Trophoblast cell (in vitro differentiated cells and primary cell): ENCODE measurements at regions not wholly inside any gene's neighbourhood (a gene's known extent, or its start where the extent isn't known, plus 50 kb on each side); places are given as distances from the start of the nearest gene placed in this dataset.

Experiments
- DNase-seq, 2 donors: peaks; one replicate each; pipeline ENCODE4 v3.0.0-alpha.2; 2016
- H2AFZ ChIP-seq: 2 replicates; pipeline ENCODE4 v1.6.1; 2013; ENCODE audit warnings: low read length, moderate library complexity, mild to moderate bottlenecking; ENCODE audit not compliant: insufficient read depth, poor library complexity
- H2AK5ac ChIP-seq: 2 replicates; pipeline ENCODE4 v1.6.1; 2013; ENCODE audit warnings: mild to moderate bottlenecking, low read length
- H2BK120ac ChIP-seq: 2 replicates; pipeline ENCODE4 v1.6.1; 2013; ENCODE audit warnings: low read length, mild to moderate bottlenecking, moderate library complexity; ENCODE audit not compliant: insufficient read depth, poor library complexity
- H2BK12ac ChIP-seq: 2 replicates; pipeline ENCODE4 v1.6.1; 2013; ENCODE audit warnings: mild to moderate bottlenecking, low read length, moderate library complexity
- H2BK5ac ChIP-seq: 2 replicates; pipeline ENCODE4 v1.6.1; 2013; ENCODE audit warnings: low read length, low read depth, moderate library complexity, mild to moderate bottlenecking; ENCODE audit not compliant: poor library complexity
- H3K14ac ChIP-seq: 2 replicates; pipeline ENCODE4 v1.6.1; 2013; ENCODE audit warnings: mild to moderate bottlenecking, low read length
- H3K18ac ChIP-seq: 2 replicates; pipeline ENCODE4 v1.6.1; 2013; ENCODE audit warnings: mild to moderate bottlenecking, low read length
- H3K23ac ChIP-seq: 2 replicates; pipeline ENCODE4 v1.6.1; 2013; ENCODE audit warnings: low read length
- H3K27ac ChIP-seq: 2 replicates; pipeline ENCODE4 v1.5.1; 2013; ENCODE audit warnings: low read depth, mild to moderate bottlenecking, inconsistent platforms, low read length, moderate library complexity
- H3K27me3 ChIP-seq: 2 replicates; pipeline ENCODE4 v1.6.1; 2013; ENCODE audit warnings: inconsistent platforms, mild to moderate bottlenecking, low read length, moderate library complexity; ENCODE audit not compliant: insufficient read depth
- H3K36me3 ChIP-seq, 2 experiments: 1 replicate in 1 of 2; 2 replicates in 1 of 2; pipeline ENCODE4 v1.6.1; 2013; ENCODE audit warnings: low read length in 2 of 2, mild to moderate bottlenecking in 2 of 2, moderate library complexity in 1 of 2; ENCODE audit not compliant: insufficient read depth in 2 of 2, control insufficient read depth in 1 of 2
- H3K4ac ChIP-seq: 2 replicates; pipeline ENCODE4 v1.6.1; 2013; ENCODE audit warnings: low read depth, mild to moderate bottlenecking, low read length, moderate library complexity
- H3K4me1 ChIP-seq, 2 experiments: 1 replicate in 1 of 2; 2 replicates in 1 of 2; pipeline ENCODE4 v1.6.1; 2013; ENCODE audit warnings: low read length in 2 of 2, mild to moderate bottlenecking in 2 of 2, moderate library complexity in 1 of 2; ENCODE audit not compliant: insufficient read depth in 2 of 2, control insufficient read depth in 1 of 2
- H3K4me2 ChIP-seq: 2 replicates; pipeline ENCODE4 v1.6.1; 2013; ENCODE audit warnings: inconsistent platforms, mild to moderate bottlenecking, low read length, moderate library complexity
- H3K4me3 ChIP-seq: 2 replicates; pipeline ENCODE4 v1.5.1; 2013; ENCODE audit warnings: mild to moderate bottlenecking, low read depth, low read length, inconsistent platforms
- H3K79me1 ChIP-seq: one replicate; pipeline ENCODE4 v1.6.1; 2013; ENCODE audit warnings: low read length
- H3K79me2 ChIP-seq: 2 replicates; pipeline ENCODE4 v1.6.1; 2013; ENCODE audit warnings: low read length, mild to moderate bottlenecking; ENCODE audit not compliant: control insufficient read depth, insufficient read depth, poor library complexity
- H3K9ac ChIP-seq: 2 replicates; pipeline ENCODE4 v1.6.1; 2013; ENCODE audit warnings: mild to moderate bottlenecking, low read length
- H3K9me3 ChIP-seq: 2 replicates; pipeline ENCODE4 v1.6.1; 2013; ENCODE audit warnings: low read depth, mild to moderate bottlenecking, control low read depth, inconsistent platforms, low read length; ENCODE audit not compliant: insufficient read depth
- H4K12ac ChIP-seq: 2 replicates; pipeline ENCODE4 v1.6.1; 2013; ENCODE audit warnings: low read depth, mild to moderate bottlenecking, low read length, moderate library complexity
- H4K8ac ChIP-seq: 2 replicates; pipeline ENCODE4 v1.6.1; 2013; ENCODE audit warnings: low read depth, mild to moderate bottlenecking, low read length, moderate library complexity
- H4K91ac ChIP-seq: one replicate; pipeline ENCODE4 v1.6.1; 2013; ENCODE audit warnings: low read depth, mild to moderate bottlenecking, low read length, moderate library complexity
- WGBS: extraction: QIAGEN DNeasy Blood & Tissue Kit; methylation state at CpG from one replicate; pipeline ENCODE4 v1.1.7; 2013; ENCODE audit warnings: missing lambda C conversion rate; ENCODE audit not compliant: insufficient read length, insufficient coverage; ENCODE audit errors: extremely low coverage; 5-methylcytosine and 5-hydroxymethylcytosine counted together

GRCh38 chr11:70810133-70810532 lies 411.8 kb downstream of the CTTN start:
- Histone ChIP-seq H3K9ac (no peak overlapping the region), H3K9me3 (peaks cover 2% of the 10 kb centered on the region), H3K79me1 (no peaks in the 10 kb centered on the region), H3K27ac (no peak overlapping the region), H4K12ac (no peak overlapping the region), H3K18ac (no peak overlapping the region), H4K91ac (no peak overlapping the region), H3K23ac (no peak overlapping the region), H3K4me3 (no peak overlapping the region), H2BK5ac (no peak overlapping the region), H3K4ac (no peak overlapping the region), H3K14ac (no peak overlapping the region), H2AFZ (no peak overlapping the region), H4K8ac (no peak overlapping the region), H3K36me3 (peaks cover 6% of the 10 kb centered on the region in 2 experiments), H3K4me1 (no peaks in the 10 kb centered on the region), H2BK12ac (no peak overlapping the region), H3K79me2 (no peaks in the 10 kb centered on the region), H3K27me3 (no peaks in the 10 kb centered on the region), H3K4me2 (no peak overlapping the region), H2AK5ac (no peak overlapping the region), H2BK120ac (no peak overlapping the region)
- no CpG with 5 or more reads among the region's 9 CpGs for WGBS
- no peak for DNase-seq

- Histone ChIP-seq H3K4ac (no peak overlapping the region), H3K18ac (no peak overlapping the region), H4K12ac (no peak overlapping the region), H3K27ac (no peak overlapping the region), H3K4me3 (no peak overlapping the region), H3K14ac (no peak overlapping the region), H4K8ac (no peak overlapping the region), H3K36me3 (peaks cover 6% of the 10 kb centered on the region in 2 experiments), H3K4me1 (no peaks in the 10 kb centered on the region), H2AK5ac (no peak overlapping the region), H3K79me1 (no peaks in the 10 kb centered on the region), H3K27me3 (no peaks in the 10 kb centered on the region), H3K9ac (no peak overlapping the region), H2BK120ac (no peak overlapping the region), H3K4me2 (no peak overlapping the region), H2AFZ (no peak overlapping the region), H4K91ac (no peak overlapping the region), H3K79me2 (no peaks in the 10 kb centered on the region), H3K23ac (no peak overlapping the region), H2BK12ac (no peak overlapping the region), H2BK5ac (no peak overlapping the region), H3K9me3 (peaks cover 2% of the 10 kb centered on the region)
- no CpG with 5 or more reads among the region's 8 CpGs for WGBS
- DNase-seq: no peak
Observed at GRCh38 chr11:70810681-70811080, 412.4 kb downstream of the CTTN start.

- Histone ChIP-seq H2BK120ac (no peak overlapping the region), H3K79me2 (no peaks in the 10 kb centered on the region), H3K36me3 (peaks cover 3 to 6% of the 10 kb centered on the region in 2 experiments), H3K4me3 (no peak overlapping the region), H3K4ac (no peak overlapping the region), H3K79me1 (no peaks in the 10 kb centered on the region), H3K9me3 (peaks cover 2% of the 10 kb centered on the region), H3K9ac (no peak overlapping the region), H3K4me1 (no peaks in the 10 kb centered on the region), H3K27ac (no peak overlapping the region), H2AK5ac (no peak overlapping the region), H3K4me2 (no peak overlapping the region), H2BK12ac (no peak overlapping the region), H3K14ac (no peak overlapping the region), H2BK5ac (no peak overlapping the region), H4K8ac (no peak overlapping the region), H3K27me3 (no peaks in the 10 kb centered on the region), H3K23ac (no peak overlapping the region), H2AFZ (no peak overlapping the region), H4K12ac (no peak overlapping the region), H4K91ac (no peak overlapping the region), H3K18ac (no peak overlapping the region)
- 100% methylated on average over 1 of the region's 1 CpG for WGBS
- no peak for DNase-seq
Observed at GRCh38 chr11:70811483-70811882, 413.2 kb downstream of the CTTN start.

- no peaks in the 10 kb centered on the region for H3K27me3 ChIP-seq
- H4K8ac ChIP-seq: no peak overlapping the region
- H3K36me3 ChIP-seq: peaks cover 0 to 2% of the 10 kb centered on the region in 2 experiments
- no peak overlapping the region for H4K91ac ChIP-seq
- H3K4ac ChIP-seq: no peak overlapping the region
- no peak overlapping the region for H2BK5ac ChIP-seq
- WGBS: no CpG with 5 or more reads among the region's 4 CpGs
- H2BK120ac ChIP-seq: no peak overlapping the region
- no peak overlapping the region for H3K18ac ChIP-seq
- no peak overlapping the region for H2BK12ac ChIP-seq
- no peaks in the 10 kb centered on the region for H3K79me1 ChIP-seq
- H3K4me2 ChIP-seq: no peak overlapping the region
- H3K9ac ChIP-seq: no peak overlapping the region
- H3K14ac ChIP-seq: no peak overlapping the region
- H3K4me3 ChIP-seq: no peak overlapping the region
- H3K4me1 ChIP-seq: no peaks in the 10 kb centered on the region
- no peak overlapping the region for H2AFZ ChIP-seq
- H3K27ac ChIP-seq: no peak overlapping the region
- H3K9me3 ChIP-seq: peaks cover 2% of the 10 kb centered on the region
- DNase-seq: no peak
- no peak overlapping the region for H4K12ac ChIP-seq
- no peak overlapping the region for H3K23ac ChIP-seq
- no peaks in the 10 kb centered on the region for H3K79me2 ChIP-seq
- no peak overlapping the region for H2AK5ac ChIP-seq
Observed at GRCh38 chr11:70811915-70812314, 413.6 kb downstream of the CTTN start.
